BJ (cell line): ENCODE measurements at regions not wholly inside any gene's neighbourhood (a gene's known extent, or its start where the extent isn't known, plus 50 kb on each side); places are given as distances from the start of the nearest gene placed in this dataset.

Experiments
- CTCF ChIA-PET: fragments of 350-600 bp; formaldehyde crosslinking; extraction: SDS; loops from one replicate; lab custom pipeline; 2021; ENCODE audit warnings: antibody characterized with exemption, inconsistent platforms; lab: Yijun Ruan, JAX
- POLR2A ChIA-PET: fragments of 300-600 bp; sonication (Branson Sonifier 250); formaldehyde crosslinking; extraction: SDS; loops from one replicate; lab custom pipeline; 2021; ENCODE audit warnings: antibody characterized with exemption; lab: Charles Lee
- DNase-seq: peaks from one replicate; pipeline ENCODE4 v3.0.0-alpha.2; 2011; ENCODE audit warnings: low read depth
- H3K27me3 ChIP-seq: 2 replicates; pipeline ENCODE4 v1.6.0; 2011; ENCODE audit warnings: low read length; ENCODE audit not compliant: control insufficient read depth, insufficient read depth
- H3K36me3 ChIP-seq: 2 replicates; pipeline ENCODE4 v1.5.1; 2011; ENCODE audit warnings: low read length; ENCODE audit not compliant: control insufficient read depth, insufficient read depth
- H3K4me3 ChIP-seq: 2 replicates; pipeline ENCODE4 v1.5.1; 2011; ENCODE audit warnings: low read depth, mild to moderate bottlenecking, control low read depth, low read length
- TF ChIP-seq, protein P1 (sequence below): IDR thresholded peaks from 2 replicates; pipeline ENCODE4 v1.5.1; 2011; ENCODE audit warnings: low read depth, mild to moderate bottlenecking, control low read depth, inconsistent platforms, low read length, moderate library complexity; ENCODE audit not compliant: insufficient read depth

DNA sequence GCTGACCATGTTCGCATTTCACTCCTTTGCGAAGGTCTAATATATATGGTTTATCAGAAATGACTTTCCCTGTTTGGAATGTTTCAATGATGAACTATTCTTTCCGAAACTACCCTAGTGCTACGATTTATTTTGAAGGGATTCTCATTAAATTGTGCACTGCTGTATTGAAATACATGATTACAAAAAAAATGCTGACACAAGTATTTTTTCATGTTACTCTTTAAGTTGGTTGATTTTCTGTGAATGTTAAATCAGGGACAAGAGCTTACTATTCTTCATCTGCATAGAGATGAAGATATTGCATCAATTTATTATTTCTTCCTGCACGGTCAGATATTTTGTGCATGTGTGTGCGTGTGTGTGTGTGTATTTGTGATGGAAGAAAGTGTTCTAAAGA lies 731.5 kb upstream of the AGA start:
- no peaks in the 10 kb centered on the region for H3K27me3 ChIP-seq
- ChIA-PET CTCF (no interaction called here), POLR2A (no interaction called here)
- no peak overlapping the region for H3K4me3 ChIP-seq
- DNase-seq: no peak
- no peaks in the 10 kb centered on the region for H3K36me3 ChIP-seq
- TF ChIP-seq, protein P1, sequence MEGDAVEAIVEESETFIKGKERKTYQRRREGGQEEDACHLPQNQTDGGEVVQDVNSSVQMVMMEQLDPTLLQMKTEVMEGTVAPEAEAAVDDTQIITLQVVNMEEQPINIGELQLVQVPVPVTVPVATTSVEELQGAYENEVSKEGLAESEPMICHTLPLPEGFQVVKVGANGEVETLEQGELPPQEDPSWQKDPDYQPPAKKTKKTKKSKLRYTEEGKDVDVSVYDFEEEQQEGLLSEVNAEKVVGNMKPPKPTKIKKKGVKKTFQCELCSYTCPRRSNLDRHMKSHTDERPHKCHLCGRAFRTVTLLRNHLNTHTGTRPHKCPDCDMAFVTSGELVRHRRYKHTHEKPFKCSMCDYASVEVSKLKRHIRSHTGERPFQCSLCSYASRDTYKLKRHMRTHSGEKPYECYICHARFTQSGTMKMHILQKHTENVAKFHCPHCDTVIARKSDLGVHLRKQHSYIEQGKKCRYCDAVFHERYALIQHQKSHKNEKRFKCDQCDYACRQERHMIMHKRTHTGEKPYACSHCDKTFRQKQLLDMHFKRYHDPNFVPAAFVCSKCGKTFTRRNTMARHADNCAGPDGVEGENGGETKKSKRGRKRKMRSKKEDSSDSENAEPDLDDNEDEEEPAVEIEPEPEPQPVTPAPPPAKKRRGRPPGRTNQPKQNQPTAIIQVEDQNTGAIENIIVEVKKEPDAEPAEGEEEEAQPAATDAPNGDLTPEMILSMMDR: no peak

DNA sequence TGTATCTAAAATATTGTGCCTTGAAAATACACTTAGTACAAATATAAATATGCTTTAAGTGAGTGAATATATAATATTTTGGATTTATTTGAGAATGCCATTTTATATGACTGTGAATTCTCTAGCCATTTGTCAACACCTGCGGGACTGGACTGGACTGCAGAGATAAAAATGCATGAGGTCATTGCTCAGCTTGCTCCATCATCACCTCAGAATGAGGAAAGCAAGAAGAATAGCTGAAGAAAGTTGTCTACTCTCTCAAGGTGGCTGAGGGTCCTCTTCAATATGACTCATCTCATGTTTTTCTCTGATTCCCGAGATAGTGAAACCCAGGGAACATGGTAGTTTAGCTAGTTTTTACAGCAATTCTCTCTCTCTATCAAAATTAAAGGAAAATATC lies 732.5 kb upstream of the AGA start:
- TF ChIP-seq, protein P1: no peak
- Histone ChIP-seq H3K4me3 (no peak overlapping the region), H3K27me3 (no peaks in the 10 kb centered on the region), H3K36me3 (no peaks in the 10 kb centered on the region)
- ChIA-PET POLR2A (no interaction called here), CTCF (no interaction called here)
- DNase-seq: no peak

DNA sequence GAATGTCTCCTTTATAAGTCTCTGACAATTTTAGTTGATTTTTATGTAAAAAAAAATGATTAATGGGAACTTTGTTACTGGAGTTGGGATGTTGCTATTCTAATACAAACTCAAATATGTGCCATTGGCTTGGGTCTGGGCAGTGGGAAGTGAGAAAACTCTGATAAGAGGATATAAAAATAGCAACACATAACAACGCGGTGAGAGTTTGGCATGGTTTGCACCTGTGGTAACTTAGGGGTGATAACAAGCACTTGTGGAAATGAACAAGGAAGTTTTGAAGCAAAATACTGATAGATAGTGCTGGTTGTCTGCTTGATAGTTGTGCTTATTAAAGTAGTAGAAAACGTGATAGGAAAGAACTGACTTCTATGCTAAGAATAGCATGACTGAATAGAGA lies 743.3 kb upstream of the AGA start:
- TF ChIP-seq, protein P1: no peak
- ChIA-PET CTCF (no interaction called here), POLR2A (no interaction called here)
- DNase-seq: no peak
- Histone ChIP-seq H3K36me3 (no peaks in the 10 kb centered on the region), H3K4me3 (no peak overlapping the region), H3K27me3 (no peaks in the 10 kb centered on the region)

DNA sequence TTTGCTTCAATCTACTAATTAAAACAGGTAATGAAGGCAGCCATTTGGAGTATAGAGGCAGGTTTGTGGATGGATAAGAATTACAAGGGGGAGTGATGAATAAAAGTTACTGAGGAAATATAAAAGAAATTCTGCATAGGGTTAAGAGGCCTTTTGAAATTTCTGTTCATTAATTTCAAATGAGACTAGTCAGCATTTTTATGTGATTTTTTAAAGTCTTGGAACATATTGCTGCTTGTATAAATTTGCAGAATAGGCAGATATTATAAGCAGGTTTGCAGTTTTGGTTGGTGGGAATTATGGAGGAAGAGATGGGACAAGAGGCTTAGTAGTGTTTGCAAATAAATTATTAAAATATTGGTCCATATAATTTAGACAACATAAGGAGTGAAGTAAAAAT lies 750.4 kb upstream of the AGA start:
- no peak for DNase-seq
- Histone ChIP-seq H3K36me3 (no peaks in the 10 kb centered on the region), H3K4me3 (no peak overlapping the region), H3K27me3 (no peaks in the 10 kb centered on the region)
- TF ChIP-seq, protein P1: no peak
- POLR2A ChIA-PET: no interaction called here
- CTCF ChIA-PET: no interaction called here

DNA sequence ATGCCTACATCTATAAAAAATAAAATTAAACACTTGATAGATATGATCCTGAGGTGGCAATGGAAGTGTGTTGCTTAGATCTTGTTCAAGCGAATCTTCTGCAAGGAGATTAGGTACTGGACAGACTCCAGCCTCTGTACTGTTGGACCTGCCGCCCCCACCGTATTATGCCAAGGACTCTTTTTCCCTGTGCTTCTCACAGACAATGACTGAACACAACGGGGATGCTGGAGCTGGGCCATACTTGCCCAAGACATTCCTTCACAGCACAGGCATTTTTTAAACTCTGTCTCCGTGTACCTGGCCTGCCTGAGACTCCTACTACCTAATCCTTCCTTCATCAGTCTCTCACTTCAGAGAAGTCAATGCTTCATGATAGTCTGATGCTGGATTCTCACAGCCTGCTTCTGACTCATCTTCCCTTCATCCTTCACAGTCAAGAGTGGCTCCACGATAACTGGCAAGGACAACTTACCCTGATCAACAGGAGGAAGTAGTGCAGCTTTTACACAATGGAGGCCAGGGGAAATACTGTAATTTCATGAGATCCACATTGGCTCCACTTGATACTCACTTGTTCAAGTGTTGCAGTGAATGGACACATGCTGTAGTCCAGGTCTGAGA lies 754.6 kb upstream of the AGA start:
- H3K36me3 ChIP-seq: no peaks in the 10 kb centered on the region
- TF ChIP-seq, protein P1: no peak
- ChIA-PET POLR2A (no interaction called here), CTCF (no interaction called here)
- no peak overlapping the region for H3K4me3 ChIP-seq
- no peaks in the 10 kb centered on the region for H3K27me3 ChIP-seq
- DNase-seq: no peak
